ES-I3 (cell line): ENCODE measurements at regions not wholly inside any gene's neighbourhood (a gene's known extent, or its start where the extent isn't known, plus 50 kb on each side); places are given as distances from the start of the nearest gene placed in this dataset.

Source experiments
- H3K36me3 ChIP-seq: 2 replicates; pipeline ENCODE4 v1.6.1; 2013; ENCODE audit warnings: mild to moderate bottlenecking, low read length, control low read depth, moderate library complexity; ENCODE audit not compliant: insufficient read depth
- H3K4me1 ChIP-seq: 2 replicates; pipeline ENCODE4 v1.6.1; 2013; ENCODE audit warnings: mild to moderate bottlenecking, control low read depth, low read length; ENCODE audit not compliant: insufficient read depth
- H3K9ac ChIP-seq: 2 replicates; pipeline ENCODE4 v1.6.1; 2013; ENCODE audit warnings: low read depth, mild to moderate bottlenecking, low read length, moderate library complexity
- H3K9me3 ChIP-seq: 2 replicates; pipeline ENCODE4 v1.6.1; 2013; ENCODE audit warnings: mild to moderate bottlenecking, low read length, moderate library complexity; ENCODE audit not compliant: control insufficient read depth, insufficient read depth

DNA sequence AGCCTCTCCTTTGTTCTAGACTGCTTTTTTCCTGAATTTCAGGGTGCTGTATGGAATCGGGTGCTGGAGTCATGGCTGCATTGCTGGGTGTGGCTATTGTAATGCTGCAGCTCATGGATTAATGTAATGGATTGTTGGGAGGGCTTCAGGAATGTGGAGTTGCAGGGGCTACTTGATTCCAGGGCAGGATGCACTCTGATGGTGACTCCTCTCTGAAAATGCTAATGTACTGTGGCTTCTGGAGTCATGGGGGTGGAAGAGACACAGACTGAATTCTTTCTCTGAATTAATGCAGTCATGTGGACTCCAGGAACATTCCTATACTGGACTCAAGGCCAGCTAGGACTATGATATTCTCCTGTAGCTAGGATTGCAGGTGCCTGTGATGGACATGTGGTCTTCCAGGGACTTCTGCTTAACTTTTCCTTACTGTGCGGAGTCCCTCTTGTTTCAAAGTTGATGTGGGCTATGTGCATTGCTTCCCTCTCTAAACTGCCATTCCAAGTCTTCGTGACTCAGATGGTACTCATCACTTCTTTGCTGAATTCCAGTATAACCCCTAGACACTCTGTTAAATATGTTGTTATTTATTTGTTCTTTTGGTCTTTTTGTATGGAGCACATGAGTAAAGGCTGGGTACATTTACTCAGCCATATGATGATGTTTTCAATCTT is 396.2 kb downstream of the KCTD16 start:
- no peaks in the 10 kb centered on the region for H3K9me3 ChIP-seq
- H3K36me3 ChIP-seq = no peaks in the 10 kb centered on the region
- H3K9ac ChIP-seq = no peak overlapping the region
- peaks cover 8% of the 10 kb centered on the region for H3K4me1 ChIP-seq

DNA sequence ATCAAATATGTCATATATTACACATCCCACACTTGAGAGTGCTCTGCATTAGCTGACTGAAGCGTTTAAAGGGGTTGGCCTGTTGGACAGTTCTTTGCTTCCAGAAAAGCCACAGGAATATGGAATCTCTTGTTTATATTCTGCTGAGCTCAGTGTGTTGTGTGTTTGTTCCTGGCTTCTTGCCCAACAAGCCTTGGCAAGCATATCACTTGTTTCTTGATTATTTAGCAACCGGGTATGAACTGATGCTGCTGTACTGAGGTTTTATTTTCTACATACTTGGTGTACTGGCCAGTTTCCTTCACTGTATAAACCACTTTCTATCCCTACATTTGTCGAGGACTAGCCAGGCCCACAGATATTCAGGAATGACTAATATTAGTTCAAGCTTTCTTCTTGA is 378.9 kb downstream of the KCTD16 start:
- H3K9ac ChIP-seq = no peak overlapping the region
- H3K9me3 ChIP-seq = no peaks in the 10 kb centered on the region
- H3K4me1 ChIP-seq = no peaks in the 10 kb centered on the region
- no peaks in the 10 kb centered on the region for H3K36me3 ChIP-seq

DNA sequence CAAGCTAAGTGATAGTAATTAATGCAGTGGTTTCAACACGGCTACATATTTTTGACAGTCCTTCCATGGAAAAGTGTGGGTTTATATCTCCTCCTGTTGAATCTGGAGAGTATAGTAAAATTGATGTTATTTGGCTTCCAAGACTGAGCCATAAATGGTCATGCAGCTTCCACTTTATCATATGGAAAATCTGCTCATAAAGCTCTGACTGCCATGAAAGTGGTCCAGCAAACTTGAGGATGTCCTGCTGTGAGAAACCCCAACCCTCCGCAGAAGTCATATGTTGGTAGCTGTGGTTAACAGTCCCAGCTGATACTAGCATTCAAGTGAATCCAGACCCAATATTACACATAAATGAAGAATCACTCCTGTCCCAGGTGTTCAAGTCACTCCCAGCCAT is 378.3 kb downstream of the KCTD16 start:
- Histone ChIP-seq H3K9me3 (no peaks in the 10 kb centered on the region), H3K4me1 (no peaks in the 10 kb centered on the region), H3K36me3 (no peaks in the 10 kb centered on the region), H3K9ac (no peak overlapping the region)

DNA sequence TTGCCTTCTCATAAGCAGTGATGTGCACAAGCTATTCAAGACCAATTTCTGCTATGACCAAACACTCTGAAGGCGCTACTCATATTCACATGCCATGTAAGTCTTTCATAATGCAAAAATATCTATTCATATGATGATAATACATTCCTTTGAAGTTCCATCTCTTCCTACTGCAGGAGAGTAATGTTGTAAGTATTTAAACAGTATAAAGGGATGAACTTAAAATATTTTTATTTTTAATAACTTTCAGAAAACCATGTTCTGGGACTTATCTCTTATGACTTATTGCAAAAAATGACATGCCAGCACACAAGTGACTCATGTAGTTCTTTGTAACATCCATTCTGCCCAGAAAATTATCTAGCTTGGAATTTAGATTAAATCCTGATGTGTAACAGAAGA is 376.4 kb downstream of the KCTD16 start:
- no peak overlapping the region for H3K9ac ChIP-seq
- H3K4me1 ChIP-seq = no peaks in the 10 kb centered on the region
- H3K36me3 ChIP-seq = no peaks in the 10 kb centered on the region
- H3K9me3 ChIP-seq = no peaks in the 10 kb centered on the region

DNA sequence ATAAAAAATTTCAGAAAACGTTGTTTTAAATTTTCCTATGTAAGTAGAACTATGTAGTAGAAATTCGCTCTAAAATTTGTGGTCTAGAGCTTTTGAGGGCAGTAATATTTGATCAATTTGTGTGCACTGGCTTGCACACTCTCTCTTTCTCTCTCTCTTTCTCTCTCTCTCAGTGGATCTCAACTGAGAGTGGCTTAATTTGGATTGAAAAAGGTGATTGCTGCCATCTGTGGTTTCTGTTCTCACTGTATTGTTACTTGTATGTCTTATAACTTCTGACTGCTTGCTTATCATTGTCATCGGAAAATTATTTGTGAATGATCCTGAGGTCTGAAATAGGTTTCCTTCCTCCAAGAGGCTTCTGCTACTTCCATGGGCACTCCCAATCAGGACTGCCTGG is 368.2 kb downstream of the KCTD16 start:
- H3K9me3 ChIP-seq = no peaks in the 10 kb centered on the region
- no peak overlapping the region for H3K9ac ChIP-seq
- H3K36me3 ChIP-seq = no peaks in the 10 kb centered on the region
- no peaks in the 10 kb centered on the region for H3K4me1 ChIP-seq
